B cell (primary cell): ENCODE measurements at regions not wholly inside any gene's neighbourhood (a gene's known extent, or its start where the extent isn't known, plus 50 kb on each side); places are given as distances from the start of the nearest gene placed in this dataset.

Source experiments
- ATAC-seq: fragments of 200-7000 bp; cut with Tn5 transposase; one replicate; pipeline ENCODE4 v1.10.0; 2021; ENCODE audit warnings: low read depth, mild to moderate bottlenecking, moderate number of reproducible peaks, moderate library complexity
- CTCF ChIA-PET: fragments of 350-600 bp; sonication (Branson Sonifier 250); formaldehyde crosslinking; loops from one replicate; lab custom pipeline; 2021; ENCODE audit warnings: antibody characterized with exemption, inconsistent platforms; lab: Charles Lee
- POLR2A ChIA-PET: fragments of 350-600 bp; sonication (Branson Sonifier 250); formaldehyde crosslinking; loops from one replicate; lab custom pipeline; 2021; ENCODE audit warnings: antibody characterized with exemption; lab: Charles Lee
- DNase-seq: peaks from one replicate; pipeline ENCODE4 v3.0.0; 2013
- H2AFZ ChIP-seq: 2 replicates; pipeline ENCODE4 v1.6.1; 2012; ENCODE audit warnings: mild to moderate bottlenecking, low read depth, low read length; ENCODE audit not compliant: insufficient read depth, poor library complexity, severe bottlenecking
- H3K27ac ChIP-seq, 2 donors: 1 replicate in 1 of 2; 2 replicates in 1 of 2; pipeline ENCODE4 v1.5.1; 2012 to 2013; ENCODE audit warnings: low read length in 2 of 2, mild to moderate bottlenecking in 2 of 2, moderate library complexity in 1 of 2
- H3K27me3 ChIP-seq, 4 experiments: fragments of 200-600 bp in 1 of 4; sonication (generic) in 1 of 4; replicated peaks in 1 of 4; 1 replicate in 2 of 4; 2 replicates in 2 of 4; pipeline versions ENCODE4 v1.6.1 to v1.7.0; 2013 to 2016; ENCODE audit warnings: low read length in 3 of 4, mild to moderate bottlenecking in 2 of 4, mixed read lengths in 1 of 4, moderate library complexity in 1 of 4; ENCODE audit not compliant: insufficient read depth in 4 of 4, control insufficient read depth in 3 of 4; ENCODE audit errors: control extremely low read depth in 1 of 4
- H3K36me3 ChIP-seq, 2 experiments: replicated peaks in 1 of 2; 1 replicate in 1 of 2; 2 replicates in 1 of 2; pipeline versions ENCODE4 v1.6.1 to v1.7.1; 2013; ENCODE audit warnings: low read length in 1 of 2; ENCODE audit not compliant: insufficient read depth in 2 of 2, control insufficient read depth in 1 of 2; ENCODE audit errors: control extremely low read depth in 1 of 2, extremely low read depth in 1 of 2
- H3K4me1 ChIP-seq, 2 donors: fragments of 200-600 bp in 1 of 2; sonication (generic) in 1 of 2; 1 replicate in 1 of 2; 2 replicates in 1 of 2; pipeline versions ENCODE4 v1.5.1 to v1.6.1; 2013 to 2017; ENCODE audit warnings: low read length in 2 of 2; ENCODE audit not compliant: control insufficient read depth in 2 of 2, insufficient read depth in 2 of 2
- H3K4me2 ChIP-seq: replicated peaks from 2 replicates; pipeline ENCODE3; 2012; ENCODE audit warnings: mild to moderate bottlenecking, low read depth, low read length; ENCODE audit not compliant: poor library complexity, severe bottlenecking
- H3K4me3 ChIP-seq, 5 experiments: fragments of 200-600 bp in 1 of 5; sonication (generic) in 1 of 5; 1 replicate in 3 of 5; 2 replicates in 2 of 5; pipeline versions ENCODE4 v1.5.1 to v1.7.0; 2011 to 2016; ENCODE audit warnings: low read length in 4 of 5, mild to moderate bottlenecking in 4 of 5, low read depth in 2 of 5, control low read depth in 1 of 5, moderate library complexity in 1 of 5; ENCODE audit not compliant: insufficient read depth in 1 of 5; ENCODE audit errors: control extremely low read depth in 1 of 5, extremely low read depth in 1 of 5
- H3K79me2 ChIP-seq: fragments of 200-600 bp; sonication (generic); one replicate; pipeline ENCODE4 v1.6.0; 2016; ENCODE audit warnings: low read length; ENCODE audit not compliant: control insufficient read depth, insufficient read depth
- H3K9ac ChIP-seq: fragments of 200-600 bp; sonication (generic); 2 replicates; pipeline ENCODE4 v1.6.1; 2017; ENCODE audit warnings: mild to moderate bottlenecking, low read length, moderate library complexity
- H3K9me3 ChIP-seq, 3 donors: one replicate each; pipeline versions ENCODE4 v1.6.1 to v1.7.1; 2013; ENCODE audit warnings: low read length in 2 of 3; ENCODE audit not compliant: control insufficient read depth in 2 of 3, insufficient read depth in 1 of 3; ENCODE audit errors: control extremely low read depth in 1 of 3
- H4K20me1 ChIP-seq: 2 replicates; pipeline ENCODE4 v1.6.0; 2012; ENCODE audit warnings: mild to moderate bottlenecking, low read length; ENCODE audit not compliant: insufficient read depth, control insufficient read depth, poor library complexity, severe bottlenecking
- H3K27ac Mint-ChIP-seq: one replicate; pipeline ENCODE4 v1.8.0; 2021; ENCODE audit warnings: mixed read lengths
- H3K27me3 Mint-ChIP-seq: one replicate; pipeline ENCODE4 v1.8.0; 2021; ENCODE audit warnings: mixed read lengths
- H3K4me1 Mint-ChIP-seq: one replicate; pipeline ENCODE4 v1.8.0; 2021; ENCODE audit warnings: mixed read lengths
- H3K4me3 Mint-ChIP-seq: one replicate; pipeline ENCODE4 v1.8.0; 2021; ENCODE audit warnings: mixed read lengths
- H3K9me3 Mint-ChIP-seq: one replicate; pipeline ENCODE4 v1.8.0; 2022; ENCODE audit warnings: mixed read lengths; ENCODE audit not compliant: insufficient read depth
- EZH2 ChIP-seq: IDR thresholded peaks from 2 replicates; pipeline ENCODE4 v1.6.1; 2012; ENCODE audit warnings: borderline replicate concordance, low read depth, mild to moderate bottlenecking, moderate library complexity, low read length; ENCODE audit not compliant: insufficient read depth, poor library complexity, severe bottlenecking
- WGBS: methylation state at CpG from one replicate; pipeline ENCODE4 v1.1.5; 2013; ENCODE audit warnings: missing lambda C conversion rate; ENCODE audit not compliant: insufficient coverage; 5-methylcytosine and 5-hydroxymethylcytosine counted together
- intact Hi-C: fragments of 100-400 bp; cut with micrococcal nuclease; formaldehyde crosslinking; loops from one replicate; pipeline ENCODE4 v1.10.0; 2022
- TF ChIP-seq, protein P1 (sequence below): fragments of 200-600 bp; IDR thresholded peaks from one replicate; pipeline ENCODE4 v1.8.0; 2022; ENCODE audit warnings: antibody characterized with exemption, mild to moderate bottlenecking

DNA sequence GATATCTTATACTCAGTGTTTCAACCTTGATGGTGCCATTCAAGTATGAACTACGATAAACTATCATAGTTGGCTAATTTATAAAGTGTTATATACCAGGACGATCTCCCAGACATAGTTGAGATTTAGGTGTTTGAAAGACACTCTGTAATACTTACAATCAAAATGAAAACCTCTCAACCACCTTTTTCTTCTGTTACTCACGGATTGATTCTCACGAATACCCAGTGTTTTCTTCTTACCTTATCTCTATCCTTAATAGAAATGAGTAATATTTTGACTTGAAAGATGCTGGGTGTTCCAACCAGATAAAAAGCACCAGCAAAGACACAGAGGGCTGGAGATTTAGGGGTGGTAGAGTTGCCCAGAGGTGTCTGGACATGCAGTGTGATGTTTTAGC is 169.9 kb downstream of the PTCSC3 start:
- POLR2A ChIA-PET: no interaction called here
- no peaks in the 10 kb centered on the region for H3K4me1 ChIP-seq
- no CpG with 5 or more reads among the region's 4 CpGs for WGBS
- H3K9me3 ChIP-seq: no peaks in the 10 kb centered on the region
- H3K79me2 ChIP-seq: no peaks in the 10 kb centered on the region
- H3K4me3 ChIP-seq: no peak overlapping the region
- TF ChIP-seq, protein P1, sequence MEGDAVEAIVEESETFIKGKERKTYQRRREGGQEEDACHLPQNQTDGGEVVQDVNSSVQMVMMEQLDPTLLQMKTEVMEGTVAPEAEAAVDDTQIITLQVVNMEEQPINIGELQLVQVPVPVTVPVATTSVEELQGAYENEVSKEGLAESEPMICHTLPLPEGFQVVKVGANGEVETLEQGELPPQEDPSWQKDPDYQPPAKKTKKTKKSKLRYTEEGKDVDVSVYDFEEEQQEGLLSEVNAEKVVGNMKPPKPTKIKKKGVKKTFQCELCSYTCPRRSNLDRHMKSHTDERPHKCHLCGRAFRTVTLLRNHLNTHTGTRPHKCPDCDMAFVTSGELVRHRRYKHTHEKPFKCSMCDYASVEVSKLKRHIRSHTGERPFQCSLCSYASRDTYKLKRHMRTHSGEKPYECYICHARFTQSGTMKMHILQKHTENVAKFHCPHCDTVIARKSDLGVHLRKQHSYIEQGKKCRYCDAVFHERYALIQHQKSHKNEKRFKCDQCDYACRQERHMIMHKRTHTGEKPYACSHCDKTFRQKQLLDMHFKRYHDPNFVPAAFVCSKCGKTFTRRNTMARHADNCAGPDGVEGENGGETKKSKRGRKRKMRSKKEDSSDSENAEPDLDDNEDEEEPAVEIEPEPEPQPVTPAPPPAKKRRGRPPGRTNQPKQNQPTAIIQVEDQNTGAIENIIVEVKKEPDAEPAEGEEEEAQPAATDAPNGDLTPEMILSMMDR: no peak
- no peak for TF ChIP-seq EZH2
- Mint-ChIP-seq H3K27me3 (no peaks in the 10 kb centered on the region), H3K4me1 (no peaks in the 10 kb centered on the region), H3K9me3 (no peaks in the 10 kb centered on the region), H3K4me3 (no peak overlapping the region), H3K27ac (no peak overlapping the region)
- no peak overlapping the region for H3K9ac ChIP-seq
- H3K27me3 ChIP-seq: no peaks in the 10 kb centered on the region
- CTCF ChIA-PET: no interaction called here
- ATAC-seq: no peak
- no peak overlapping the region for H2AFZ ChIP-seq
- intact Hi-C loops: no loop called here
- H3K27ac ChIP-seq: no peak overlapping the region
- H3K36me3 ChIP-seq: no peaks in the 10 kb centered on the region
- DNase-seq: no peak
- no peaks in the 10 kb centered on the region for H4K20me1 ChIP-seq
- H3K4me2 ChIP-seq: no peak overlapping the region

DNA sequence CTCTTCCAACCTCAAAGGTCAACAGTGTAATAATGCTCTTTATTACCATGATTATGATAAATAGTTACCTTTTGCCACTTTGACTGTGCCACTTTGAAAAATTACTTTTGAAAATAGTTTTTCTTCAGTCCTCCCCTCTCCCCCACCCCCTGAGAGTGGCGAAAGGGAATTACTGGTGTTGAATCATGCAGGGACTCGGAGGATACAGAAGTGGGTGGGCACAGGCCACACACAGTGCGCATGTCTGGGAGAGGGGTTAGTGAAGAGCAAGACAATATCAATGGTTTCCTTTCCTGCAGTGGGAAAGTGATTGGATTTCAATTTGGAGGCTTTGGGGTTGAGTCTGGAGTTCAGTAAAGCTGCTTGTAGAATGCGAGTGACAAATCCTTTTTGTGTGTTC is 170.9 kb downstream of the PTCSC3 start:
- H3K4me3 Mint-ChIP-seq: no peak overlapping the region
- Histone ChIP-seq H3K9ac (no peak overlapping the region), H3K4me2 (no peak overlapping the region), H2AFZ (no peak overlapping the region), H3K27me3 (no peaks in the 10 kb centered on the region), H3K9me3 (no peaks in the 10 kb centered on the region), H3K4me3 (no peak overlapping the region), H3K27ac (no peak overlapping the region), H4K20me1 (no peaks in the 10 kb centered on the region), H3K79me2 (no peaks in the 10 kb centered on the region), H3K36me3 (no peaks in the 10 kb centered on the region), H3K4me1 (no peaks in the 10 kb centered on the region)
- H3K4me1 Mint-ChIP-seq: no peaks in the 10 kb centered on the region
- intact Hi-C loops: no loop called here
- POLR2A ChIA-PET: no interaction called here
- no peak for TF ChIP-seq EZH2
- no peaks in the 10 kb centered on the region for H3K9me3 Mint-ChIP-seq
- WGBS: 85% methylated on average over 3 of the region's 4 CpGs
- no peak overlapping the region for H3K27ac Mint-ChIP-seq
- CTCF ChIA-PET: no interaction called here
- no peak for ATAC-seq
- no peak for DNase-seq
- H3K27me3 Mint-ChIP-seq: no peaks in the 10 kb centered on the region
